HEK293T (cell line): ENCODE measurements at regions not wholly inside any gene's neighbourhood (a gene's known extent, or its start where the extent isn't known, plus 50 kb on each side); places are given as distances from the start of the nearest gene placed in this dataset.
"Not testable (repeated sequence)": the region's sequence is repeated elsewhere in the genome, so short reads cannot be mapped to it uniquely, and the experiment has no call there.

Source experiments
- CTCF ChIA-PET: fragments of 350-600 bp; formaldehyde crosslinking; extraction: SDS; loops from one replicate; lab custom pipeline; 2021; ENCODE audit warnings: antibody characterized with exemption, inconsistent platforms; lab: Yijun Ruan, JAX
- POLR2A ChIA-PET: fragments of 350-600 bp; formaldehyde crosslinking; extraction: SDS; loops from one replicate; lab custom pipeline; 2020; ENCODE audit warnings: antibody characterized with exemption, inconsistent platforms; lab: Yijun Ruan, JAX
- DNase-seq: peaks from one replicate; pipeline ENCODE4 v3.0.0; 2012; ENCODE audit warnings: mixed read lengths; ENCODE audit errors: extremely low spot score
- ARNT ChIP-seq: fragments of 450-650 bp; IDR thresholded peaks from 2 replicates; pipeline ENCODE4 v1.6.1; 2017; ENCODE audit warnings: mild to moderate bottlenecking
- BHLHE40 ChIP-seq: fragments of 450-650 bp; IDR thresholded peaks from 2 replicates; pipeline ENCODE4 v1.6.1; 2016; ENCODE audit warnings: mild to moderate bottlenecking, moderate library complexity, borderline replicate concordance
- CTBP1 ChIP-seq: fragments of 450-650 bp; IDR thresholded peaks from 2 replicates; pipeline ENCODE4 v1.6.1; 2016; ENCODE audit warnings: borderline replicate concordance
- ELF4 ChIP-seq: fragments of 450-650 bp; IDR thresholded peaks from 2 replicates; pipeline ENCODE4 v1.6.1; 2017; ENCODE audit warnings: antibody characterized with exemption
- FOXA1 ChIP-seq: fragments of 450-650 bp; IDR thresholded peaks from 2 replicates; pipeline ENCODE4 v1.6.1; 2016; ENCODE audit warnings: mild to moderate bottlenecking
- FOXK2 ChIP-seq: fragments of 450-650 bp; IDR thresholded peaks from 2 replicates; pipeline ENCODE4 v1.6.1; 2016; ENCODE audit warnings: mild to moderate bottlenecking
- FOXM1 ChIP-seq: fragments of 450-650 bp; IDR thresholded peaks from 2 replicates; pipeline ENCODE4 v1.6.1; 2017; ENCODE audit warnings: mild to moderate bottlenecking, borderline replicate concordance
- HDGF ChIP-seq: fragments of 450-650 bp; IDR thresholded peaks from 2 replicates; pipeline ENCODE4 v1.6.1; 2017; ENCODE audit warnings: antibody characterized with exemption, borderline replicate concordance
- L3MBTL2 ChIP-seq: fragments of 450-650 bp; conservative IDR thresholded peaks from 2 replicates; pipeline ENCODE4 v1.6.1; 2016; ENCODE audit warnings: mild to moderate bottlenecking
- LEF1 ChIP-seq: fragments of 450-650 bp; IDR thresholded peaks from 2 replicates; pipeline ENCODE4 v1.6.1; 2017; ENCODE audit warnings: mild to moderate bottlenecking, borderline replicate concordance
- NFRKB ChIP-seq: fragments of 450-650 bp; IDR thresholded peaks from 2 replicates; pipeline ENCODE4 v1.6.1; 2016; ENCODE audit warnings: mild to moderate bottlenecking, moderate library complexity
- SP1 ChIP-seq: fragments of 450-650 bp; IDR thresholded peaks from 2 replicates; pipeline ENCODE4 v1.6.1; 2017
- SUZ12 ChIP-seq: fragments of 450-650 bp; IDR thresholded peaks from 2 replicates; pipeline ENCODE4 v1.6.1; 2016; ENCODE audit warnings: mild to moderate bottlenecking
- TARDBP ChIP-seq: fragments of 450-650 bp; IDR thresholded peaks from 2 replicates; pipeline ENCODE4 v1.6.1; 2016
- ZNF384 ChIP-seq: fragments of 450-650 bp; IDR thresholded peaks from 2 replicates; pipeline ENCODE4 v1.6.1; 2016
- TF ChIP-seq, protein P1 (sequence below): fragments of 450-650 bp; IDR thresholded peaks from 2 replicates; pipeline ENCODE4 v1.6.1; 2016

DNA sequence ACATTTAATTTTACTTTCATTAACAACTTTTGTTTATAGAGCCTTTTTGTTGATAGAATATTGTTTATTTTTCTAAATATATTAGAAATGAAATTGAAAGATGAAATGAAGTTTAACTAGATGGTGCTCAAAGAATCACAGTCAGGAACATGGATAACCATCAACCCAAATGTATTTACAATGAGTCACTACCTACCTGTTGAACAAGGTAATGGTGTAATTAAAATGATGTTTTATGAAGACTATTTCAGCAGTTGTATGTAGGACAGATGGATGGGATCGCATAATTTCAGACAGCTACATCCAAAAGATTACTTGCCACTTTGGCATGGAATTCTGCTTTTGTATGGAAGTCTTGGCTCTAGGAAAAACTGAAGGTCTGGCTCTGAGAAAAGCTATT is 403.6 kb upstream of the SLC10A2 start:
- DNase-seq = no peak
- TF ChIP-seq ELF4 (no peak), FOXM1 (no peak), CTBP1 (no peak), LEF1 (no peak), HDGF (no peak), TARDBP (no peak), ARNT (no peak), L3MBTL2 (no peak), NFRKB (no peak), ZNF384 (no peak), FOXK2 (no peak), BHLHE40 (no peak), SP1 (no peak)
- TF ChIP-seq, protein P1, sequence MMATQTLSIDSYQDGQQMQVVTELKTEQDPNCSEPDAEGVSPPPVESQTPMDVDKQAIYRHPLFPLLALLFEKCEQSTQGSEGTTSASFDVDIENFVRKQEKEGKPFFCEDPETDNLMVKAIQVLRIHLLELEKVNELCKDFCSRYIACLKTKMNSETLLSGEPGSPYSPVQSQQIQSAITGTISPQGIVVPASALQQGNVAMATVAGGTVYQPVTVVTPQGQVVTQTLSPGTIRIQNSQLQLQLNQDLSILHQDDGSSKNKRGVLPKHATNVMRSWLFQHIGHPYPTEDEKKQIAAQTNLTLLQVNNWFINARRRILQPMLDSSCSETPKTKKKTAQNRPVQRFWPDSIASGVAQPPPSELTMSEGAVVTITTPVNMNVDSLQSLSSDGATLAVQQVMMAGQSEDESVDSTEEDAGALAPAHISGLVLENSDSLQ = no peak
- POLR2A ChIA-PET = no interaction called here
- CTCF ChIA-PET = interaction anchor here (0.6 kb wide), 1 partner anchor 411 kb away, joined by 3 read pairs; no protein-coding TSS in a partner anchor

DNA sequence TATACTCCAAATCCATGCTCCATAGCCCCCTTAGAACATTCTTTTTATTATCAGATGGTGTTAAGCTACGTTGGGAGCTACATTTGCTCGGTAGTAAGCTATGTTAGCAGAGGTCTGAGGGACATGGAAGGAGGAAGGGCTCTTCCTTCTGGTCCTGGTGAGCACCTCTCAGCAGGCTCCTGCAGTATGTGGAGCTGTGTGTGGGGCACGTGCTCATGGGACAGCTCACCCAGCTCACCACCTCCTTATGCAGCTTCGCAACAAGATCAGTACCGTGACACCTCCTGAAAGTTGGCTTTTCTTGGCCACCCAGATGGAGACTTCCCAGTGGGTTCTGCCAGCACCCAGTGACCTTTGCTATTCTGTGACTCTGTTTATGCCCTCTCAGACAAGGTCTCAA is 400.5 kb upstream of the SLC10A2 start:
- POLR2A ChIA-PET = no interaction called here
- CTCF ChIA-PET = no interaction called here
- DNase-seq = no peak
- TF ChIP-seq TARDBP = no peak
- TF ChIP-seq NFRKB = no peak
- TF ChIP-seq ELF4 = no peak
- TF ChIP-seq FOXK2 = no peak
- TF ChIP-seq ARNT = no peak
- TF ChIP-seq BHLHE40 = no peak
- TF ChIP-seq LEF1 = no peak
- TF ChIP-seq CTBP1 = no peak
- no peak for TF ChIP-seq ZNF384
- TF ChIP-seq, protein P1 = no peak
- TF ChIP-seq FOXA1 = no peak
- TF ChIP-seq SP1 = no peak
- TF ChIP-seq SUZ12 = no peak
- TF ChIP-seq HDGF = no peak
- TF ChIP-seq L3MBTL2 = no peak

DNA sequence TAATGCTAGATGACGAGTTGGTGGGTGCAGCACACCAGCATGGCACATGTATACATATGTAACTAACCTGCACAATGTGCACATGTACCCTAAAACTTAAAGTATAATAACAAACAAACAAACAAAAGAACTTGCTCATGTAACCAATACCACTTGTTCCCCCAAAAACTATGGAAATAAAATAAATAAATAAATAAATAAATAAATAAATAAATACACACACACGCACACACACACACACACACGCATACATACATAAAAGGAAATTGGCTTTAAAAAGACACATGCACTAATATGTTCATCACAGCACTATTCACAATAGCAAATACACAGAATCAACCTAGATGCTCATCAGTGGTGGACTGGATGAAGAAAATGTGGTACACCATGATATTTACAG is 394.0 kb upstream of the SLC10A2 start:
- DNase-seq, CTCF ChIA-PET: not testable (repeated sequence)

DNA sequence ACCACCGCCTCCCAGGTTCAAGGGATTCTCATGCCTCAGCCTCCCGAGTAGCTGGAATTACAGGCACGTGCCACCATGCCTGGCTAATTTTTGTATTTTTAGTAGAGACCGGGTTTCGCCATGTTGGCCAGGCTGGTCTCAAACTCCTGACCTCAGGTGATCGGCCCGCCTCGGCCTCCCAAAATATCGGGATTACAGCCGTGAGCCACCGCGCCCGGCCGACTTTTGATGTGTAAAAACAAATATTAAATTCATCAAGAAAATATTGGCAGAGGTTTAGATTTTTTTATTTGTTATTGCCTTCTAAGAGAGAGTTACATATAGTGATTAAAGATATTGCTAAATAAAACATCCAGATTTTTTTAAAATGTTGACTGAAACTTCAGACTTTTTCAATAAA is 390.8 kb upstream of the SLC10A2 start:
- POLR2A ChIA-PET, CTCF ChIA-PET, DNase-seq: not testable (repeated sequence)

More for the DNA sequence above, 394.0 kb upstream of the SLC10A2 start:
- POLR2A ChIA-PET = not testable (repeated sequence)

DNA sequence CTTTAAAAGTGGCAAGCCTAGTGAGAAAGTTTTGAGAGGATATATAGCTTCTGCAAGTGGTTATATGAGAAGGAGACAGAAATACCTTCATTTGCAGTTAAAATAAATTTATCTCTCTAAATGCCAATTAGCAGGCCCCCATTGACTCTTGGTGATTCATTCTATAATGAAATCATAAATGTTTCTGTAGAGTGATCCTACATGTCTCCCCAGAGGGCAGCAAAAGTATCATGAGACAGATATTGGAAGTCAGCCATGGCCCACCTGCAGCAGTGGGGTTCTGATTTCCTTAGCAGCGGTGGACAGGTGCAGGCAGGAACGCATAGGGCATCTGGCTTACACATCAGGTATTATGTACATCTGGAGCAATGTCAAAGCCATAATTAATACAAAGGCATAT is 385.4 kb upstream of the SLC10A2 start:
- DNase-seq = no peak
- ChIA-PET CTCF (no interaction called here), POLR2A (no interaction called here)
- TF ChIP-seq ARNT = no peak
- TF ChIP-seq NFRKB = no peak
- TF ChIP-seq FOXK2 = no peak
- no peak for TF ChIP-seq SUZ12
- TF ChIP-seq L3MBTL2 = no peak
- no peak for TF ChIP-seq HDGF
- no peak for TF ChIP-seq LEF1
- TF ChIP-seq FOXA1 = no peak
- no peak for TF ChIP-seq CTBP1
- TF ChIP-seq SP1 = no peak
- no peak for TF ChIP-seq BHLHE40
- no peak for TF ChIP-seq FOXM1
- TF ChIP-seq, protein P1 = no peak
- TF ChIP-seq TARDBP = no peak

DNA sequence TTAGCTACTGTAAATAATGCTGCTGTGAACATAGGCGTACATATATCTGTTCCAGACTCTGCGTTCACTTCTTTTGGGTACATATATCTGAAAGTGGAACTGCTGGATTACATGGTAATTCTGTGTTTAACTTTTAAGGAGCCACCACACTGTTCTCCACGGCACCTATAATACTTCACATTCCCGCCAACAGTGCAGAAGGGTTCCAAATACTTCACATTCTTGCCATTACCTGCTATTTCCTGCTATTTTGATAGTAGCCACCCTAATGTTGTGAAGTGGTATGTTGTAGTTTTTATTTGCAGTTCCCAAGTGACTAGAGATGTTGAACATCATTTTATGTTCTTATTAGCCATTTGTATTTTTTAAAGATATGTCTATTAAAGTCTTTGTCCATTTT is 377.4 kb upstream of the SLC10A2 start:
- TF ChIP-seq BHLHE40 = no peak
- TF ChIP-seq NFRKB = no peak
- TF ChIP-seq, protein P1 = no peak
- no peak for TF ChIP-seq LEF1
- no peak for TF ChIP-seq CTBP1
- no peak for TF ChIP-seq FOXM1
- no peak for TF ChIP-seq ARNT
- TF ChIP-seq L3MBTL2 = no peak
- no peak for TF ChIP-seq HDGF
- no peak for TF ChIP-seq ZNF384
- no peak for TF ChIP-seq SP1
- no peak for TF ChIP-seq ELF4
- no peak for TF ChIP-seq SUZ12
- no peak for TF ChIP-seq FOXA1
- no peak for TF ChIP-seq TARDBP
- no peak for TF ChIP-seq FOXK2
- ChIA-PET CTCF (no interaction called here), POLR2A (no interaction called here)
- DNase-seq = no peak
